Astrocyte (in vitro differentiated cells and primary cell): ENCODE measurements at regions not wholly inside any gene's neighbourhood (a gene's known extent, or its start where the extent isn't known, plus 50 kb on each side); places are given as distances from the start of the nearest gene placed in this dataset.
"Not testable (repeated sequence)": the region's sequence is repeated elsewhere in the genome, so short reads cannot be mapped to it uniquely, and the experiment has no call there.

Experiments
- CTCF ChIP-seq: IDR thresholded peaks from 2 replicates; pipeline ENCODE4 v1.5.1; 2011; ENCODE audit warnings: low read depth, mild to moderate bottlenecking, inconsistent platforms, low read length, moderate library complexity; ENCODE audit not compliant: insufficient read depth
- EZH2 ChIP-seq: IDR thresholded peaks from 2 replicates; pipeline ENCODE4 v1.6.1; 2012; ENCODE audit warnings: mild to moderate bottlenecking, low read length, inconsistent platforms; ENCODE audit not compliant: insufficient read depth

DNA sequence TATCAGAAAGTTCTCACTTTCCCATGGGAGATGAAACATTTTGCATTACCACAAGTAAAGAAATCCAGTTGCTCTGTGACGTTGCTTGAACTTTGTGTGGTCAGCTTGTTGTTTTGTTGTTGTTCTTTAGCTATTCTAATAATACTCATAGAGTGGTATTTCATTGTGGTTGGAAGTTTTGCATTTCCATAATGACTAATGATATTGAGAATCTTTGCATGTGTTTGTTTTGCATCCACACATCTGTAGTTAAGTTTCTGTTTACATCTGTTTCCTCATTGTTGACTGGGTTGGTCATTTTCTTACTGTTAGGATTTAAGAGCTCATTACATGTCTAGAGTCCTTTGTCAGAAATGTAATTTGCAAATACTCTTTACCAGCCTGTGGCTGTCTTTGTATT is 133.2 kb upstream of the LRRC61 start:
- not testable (repeated sequence) for TF ChIP-seq CTCF, EZH2
